ENCODE measurements at regions not wholly inside any gene's neighbourhood (a gene's known extent, or its start where the extent isn't known, plus 50 kb on each side); places are given as distances from the start of the nearest gene placed in this dataset.
"Not testable (repeated sequence)": the region's sequence is repeated elsewhere in the genome, so short reads cannot be mapped to it uniquely, and the experiment has no call there.

GRCh38 chr13:73809561-73809960 is 324.6 kb downstream of the KLF12 start:
- H3K9me3 ChIP-seq: no peaks in the 10 kb centered on the region
- H3K36me3 ChIP-seq: peaks cover 5% of the 10 kb centered on the region
- H3K27me3 ChIP-seq (replicated peaks; ENCODE audit: insufficient read depth): no peaks in the 10 kb centered on the region
- no peak overlapping the region for H3K4me3 ChIP-seq
- DNase-seq (ENCODE audit: low spot score) (no peak), ATAC-seq (ENCODE audit: insufficient number of reproducible peaks, low FRiP score, low read depth) (no peak)
- no peak overlapping the region for H3K27ac ChIP-seq
- TF ChIP-seq CTCF (IDR thresholded peaks at IDR 0.05): no peak
- H3K4me1 ChIP-seq (ENCODE audit: control insufficient read depth in 1 of 2, low read depth in 2 of 2): no peaks in the 10 kb centered on the region

- no peak for TF ChIP-seq CTCF (IDR thresholded peaks at IDR 0.05)
- ATAC-seq (ENCODE audit: insufficient number of reproducible peaks, low FRiP score, low read depth) (no peak), DNase-seq (ENCODE audit: low spot score) (no peak)
- Histone ChIP-seq H3K36me3 (peaks cover 5% of the 10 kb centered on the region), H3K27me3 (replicated peaks; ENCODE audit: insufficient read depth) (no peaks in the 10 kb centered on the region), H3K4me1 (ENCODE audit: control insufficient read depth in 1 of 2, low read depth in 2 of 2) (no peaks in the 10 kb centered on the region), H3K4me3 (no peak overlapping the region), H3K9me3 (no peaks in the 10 kb centered on the region), H3K27ac (no peak overlapping the region)
Observed at GRCh38 chr13:73808318-73808717, 325.9 kb downstream of the KLF12 start.

GRCh38 chr13:73805326-73805958 is 328.8 kb downstream of the KLF12 start:
- not testable (repeated sequence) for H3K4me3 ChIP-seq; DNase-seq (ENCODE audit: low spot score); H3K27me3 ChIP-seq (replicated peaks; ENCODE audit: insufficient read depth); H3K4me1 ChIP-seq (ENCODE audit: control insufficient read depth in 1 of 2, low read depth in 2 of 2); ATAC-seq (ENCODE audit: insufficient number of reproducible peaks, low FRiP score, low read depth); H3K9me3 ChIP-seq; H3K27ac ChIP-seq; H3K36me3 ChIP-seq

GRCh38 chr13:73803997-73804396 is 330.2 kb downstream of the KLF12 start:
- H3K27ac ChIP-seq: no peak overlapping the region
- no peaks in the 10 kb centered on the region for H3K9me3 ChIP-seq
- H3K4me1 ChIP-seq (ENCODE audit: control insufficient read depth in 1 of 2, low read depth in 2 of 2): peaks cover 3 to 5% of the 10 kb centered on the region in 2 donors
- H3K27me3 ChIP-seq (replicated peaks; ENCODE audit: insufficient read depth): no peaks in the 10 kb centered on the region
- ATAC-seq (ENCODE audit: insufficient number of reproducible peaks, low FRiP score, low read depth) (no peak), DNase-seq (ENCODE audit: low spot score) (no peak)
- no peaks in the 10 kb centered on the region for H3K36me3 ChIP-seq
- TF ChIP-seq CTCF (IDR thresholded peaks at IDR 0.05): no peak
- H3K4me3 ChIP-seq: no peak overlapping the region

GRCh38 chr13:73800011-73800410 is 334.2 kb downstream of the KLF12 start:
- no peak overlapping the region for H3K27ac ChIP-seq
- no peak for ATAC-seq (ENCODE audit: insufficient number of reproducible peaks, low FRiP score, low read depth)

More at GRCh38 chr13:73800011-73800410, 334.2 kb downstream of the KLF12 start:
- H3K4me1 ChIP-seq (ENCODE audit: control insufficient read depth in 1 of 2, low read depth in 2 of 2): peaks cover 3 to 5% of the 10 kb centered on the region in 2 donors
- H3K36me3 ChIP-seq: no peaks in the 10 kb centered on the region
- DNase-seq (ENCODE audit: low spot score): no peak
- no peaks in the 10 kb centered on the region for H3K9me3 ChIP-seq
- H3K4me3 ChIP-seq: no peak overlapping the region
- TF ChIP-seq CTCF (IDR thresholded peaks at IDR 0.05): no peak
- H3K27me3 ChIP-seq (replicated peaks; ENCODE audit: insufficient read depth): no peaks in the 10 kb centered on the region
